Mucosa of rectum (tissue), 2 donors: ENCODE measurements at regions not wholly inside any gene's neighbourhood (a gene's known extent, or its start where the extent isn't known, plus 50 kb on each side); places are given as distances from the start of the nearest gene placed in this dataset.

ENCODE experiments used
- H3K27ac ChIP-seq, 2 donors: one replicate each; pipeline ENCODE4 v1.7.0; 2013; ENCODE audit warnings: inconsistent platforms in 2 of 2, low read depth in 2 of 2, low read length in 2 of 2
- H3K27me3 ChIP-seq, 2 donors: one replicate each; pipeline ENCODE4 v1.7.0; 2013; ENCODE audit warnings: low read length in 2 of 2; ENCODE audit not compliant: control insufficient read depth in 2 of 2, insufficient read depth in 2 of 2
- H3K36me3 ChIP-seq, 2 donors: one replicate each; pipeline ENCODE4 v1.7.0; 2013; ENCODE audit warnings: low read length in 2 of 2; ENCODE audit not compliant: control insufficient read depth in 2 of 2, insufficient read depth in 2 of 2
- H3K4me1 ChIP-seq, 2 donors: one replicate each; pipeline ENCODE4 v1.7.0; 2013; ENCODE audit warnings: low read length in 2 of 2, mild to moderate bottlenecking in 1 of 2; ENCODE audit not compliant: control insufficient read depth in 2 of 2, insufficient read depth in 2 of 2
- H3K4me3 ChIP-seq, 2 donors: one replicate each; pipeline ENCODE4 v1.7.0; 2013; ENCODE audit warnings: low read length in 2 of 2
- H3K9ac ChIP-seq, 2 donors: one replicate each; pipeline ENCODE4 v1.7.0; 2013; ENCODE audit warnings: low read length in 2 of 2, low read depth in 1 of 2, mild to moderate bottlenecking in 1 of 2
- H3K9me3 ChIP-seq, 2 donors: one replicate each; pipeline ENCODE4 v1.7.0; 2013; ENCODE audit warnings: low read length in 2 of 2; ENCODE audit not compliant: control insufficient read depth in 2 of 2
- donor health status: healthy.
- donor health status: Normal muscosa, but diverticular disease.

- no peak overlapping the region for H3K9ac ChIP-seq
- H3K27me3 ChIP-seq = peaks cover 21 to 26% of the 10 kb centered on the region in 2 donors
- H3K4me1 ChIP-seq = no peaks in the 10 kb centered on the region
- no peak overlapping the region for H3K27ac ChIP-seq
- no peaks in the 10 kb centered on the region for H3K9me3 ChIP-seq
- H3K4me3 ChIP-seq = no peak overlapping the region
- no peaks in the 10 kb centered on the region for H3K36me3 ChIP-seq
These were observed 111.7 kb upstream of the MYL2 start for GRCh38 chr12:111031916-111032590.

GRCh38 chr12:111030800-111031199, 110.4 kb upstream of the MYL2 start:
- Histone ChIP-seq H3K27me3 (peaks cover 20 to 21% of the 10 kb centered on the region in 2 donors), H3K9ac (no peak overlapping the region), H3K4me1 (no peaks in the 10 kb centered on the region), H3K27ac (no peak overlapping the region), H3K4me3 (no peak overlapping the region), H3K9me3 (no peaks in the 10 kb centered on the region), H3K36me3 (no peaks in the 10 kb centered on the region)

GRCh38 chr12:111029732-111030131, 109.4 kb upstream of the MYL2 start:
- H3K4me3 ChIP-seq = no peak overlapping the region

GRCh38 chr12:111029305-111029704, 108.9 kb upstream of the MYL2 start:
- H3K9me3 ChIP-seq = no peaks in the 10 kb centered on the region
- H3K36me3 ChIP-seq = no peaks in the 10 kb centered on the region
- no peak overlapping the region for H3K27ac ChIP-seq
- H3K4me1 ChIP-seq = no peaks in the 10 kb centered on the region
- no peak overlapping the region for H3K4me3 ChIP-seq
- peaks cover 21 to 25% of the 10 kb centered on the region in 2 donors for H3K27me3 ChIP-seq
- H3K9ac ChIP-seq = no peak overlapping the region

More at GRCh38 chr12:111029732-111030131, 109.4 kb upstream of the MYL2 start:
- Histone ChIP-seq H3K27me3 (peaks cover 21 to 25% of the 10 kb centered on the region in 2 donors), H3K27ac (no peak overlapping the region), H3K36me3 (no peaks in the 10 kb centered on the region), H3K4me1 (no peaks in the 10 kb centered on the region), H3K9me3 (no peaks in the 10 kb centered on the region), H3K9ac (no peak overlapping the region)

GRCh38 chr12:111028830-111029229, 108.5 kb upstream of the MYL2 start:
- Histone ChIP-seq H3K4me1 (no peaks in the 10 kb centered on the region), H3K36me3 (no peaks in the 10 kb centered on the region), H3K27me3 (peaks cover 21 to 25% of the 10 kb centered on the region in 2 donors), H3K9ac (no peak overlapping the region), H3K4me3 (no peak overlapping the region), H3K27ac (no peak overlapping the region), H3K9me3 (no peaks in the 10 kb centered on the region)

- Histone ChIP-seq H3K27me3 (peaks cover 12 to 20% of the 10 kb centered on the region in 2 donors), H3K27ac (no peak overlapping the region), H3K36me3 (no peaks in the 10 kb centered on the region), H3K4me3 (no peak overlapping the region), H3K4me1 (no peaks in the 10 kb centered on the region), H3K9ac (no peak overlapping the region), H3K9me3 (no peaks in the 10 kb centered on the region)
These were observed 107.1 kb upstream of the MYL2 start for GRCh38 chr12:111027431-111027830.

- peaks cover 8 to 9% of the 10 kb centered on the region in 2 donors for H3K27me3 ChIP-seq
- H3K36me3 ChIP-seq = no peaks in the 10 kb centered on the region
- no peaks in the 10 kb centered on the region for H3K4me1 ChIP-seq
- no peak overlapping the region for H3K9ac ChIP-seq
- no peak overlapping the region for H3K4me3 ChIP-seq
- H3K27ac ChIP-seq = no peak overlapping the region
- H3K9me3 ChIP-seq = no peaks in the 10 kb centered on the region
These were observed 105.5 kb upstream of the MYL2 start for GRCh38 chr12:111025792-111026430.

GRCh38 chr12:111025301-111025700, 104.9 kb upstream of the MYL2 start:
- Histone ChIP-seq H3K4me1 (no peaks in the 10 kb centered on the region), H3K9ac (no peak overlapping the region), H3K36me3 (no peaks in the 10 kb centered on the region), H3K27me3 (peaks cover 8 to 9% of the 10 kb centered on the region in 2 donors), H3K9me3 (no peaks in the 10 kb centered on the region), H3K4me3 (no peak overlapping the region), H3K27ac (no peak overlapping the region)

GRCh38 chr12:111024205-111024801, 103.9 kb upstream of the MYL2 start:
- Histone ChIP-seq H3K4me1 (no peaks in the 10 kb centered on the region), H3K4me3 (no peak overlapping the region), H3K27me3 (peaks cover under 1 to 5% of the 10 kb centered on the region in 2 donors), H3K9me3 (no peaks in the 10 kb centered on the region), H3K27ac (no peak overlapping the region), H3K9ac (no peak overlapping the region), H3K36me3 (no peaks in the 10 kb centered on the region)

- Histone ChIP-seq H3K27ac (no peak overlapping the region), H3K4me3 (no peak overlapping the region), H3K27me3 (peaks cover 2 to 5% of the 10 kb centered on the region in 2 donors), H3K36me3 (no peaks in the 10 kb centered on the region), H3K9ac (no peak overlapping the region), H3K4me1 (no peaks in the 10 kb centered on the region), H3K9me3 (no peaks in the 10 kb centered on the region)
These were observed 102.0 kb upstream of the MYL2 start for GRCh38 chr12:111022386-111022785.
